ENCODE measurements at regions not wholly inside any gene's neighbourhood (a gene's known extent, or its start where the extent isn't known, plus 50 kb on each side); places are given as distances from the start of the nearest gene placed in this dataset.
"Not testable (repeated sequence)": the region's sequence is repeated elsewhere in the genome, so short reads cannot be mapped to it uniquely, and the experiment has no call there.

DNA sequence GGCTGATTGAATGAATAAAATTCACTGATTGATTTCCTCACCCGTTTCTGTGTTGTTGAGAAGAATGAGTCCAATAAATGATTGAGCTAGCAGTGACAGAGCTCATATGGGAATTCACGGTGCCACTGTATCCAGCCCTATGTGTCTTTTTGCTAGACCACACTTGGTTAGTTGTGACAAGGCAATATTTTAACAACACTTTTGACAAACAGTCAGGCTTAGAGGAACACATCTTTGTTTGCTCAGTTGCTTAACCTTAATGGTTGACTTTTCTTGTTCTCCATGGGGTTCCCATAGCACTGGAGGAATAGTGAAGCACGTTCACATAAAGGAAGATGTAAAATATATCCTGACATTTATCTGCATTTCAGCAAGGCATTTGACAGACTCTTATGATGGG is 273.9 kb upstream of the DEPDC1 start:
- TF ChIP-seq POLR2A (IDR thresholded peaks at IDR 0.05): no peak
- TF ChIP-seq, protein P1, sequence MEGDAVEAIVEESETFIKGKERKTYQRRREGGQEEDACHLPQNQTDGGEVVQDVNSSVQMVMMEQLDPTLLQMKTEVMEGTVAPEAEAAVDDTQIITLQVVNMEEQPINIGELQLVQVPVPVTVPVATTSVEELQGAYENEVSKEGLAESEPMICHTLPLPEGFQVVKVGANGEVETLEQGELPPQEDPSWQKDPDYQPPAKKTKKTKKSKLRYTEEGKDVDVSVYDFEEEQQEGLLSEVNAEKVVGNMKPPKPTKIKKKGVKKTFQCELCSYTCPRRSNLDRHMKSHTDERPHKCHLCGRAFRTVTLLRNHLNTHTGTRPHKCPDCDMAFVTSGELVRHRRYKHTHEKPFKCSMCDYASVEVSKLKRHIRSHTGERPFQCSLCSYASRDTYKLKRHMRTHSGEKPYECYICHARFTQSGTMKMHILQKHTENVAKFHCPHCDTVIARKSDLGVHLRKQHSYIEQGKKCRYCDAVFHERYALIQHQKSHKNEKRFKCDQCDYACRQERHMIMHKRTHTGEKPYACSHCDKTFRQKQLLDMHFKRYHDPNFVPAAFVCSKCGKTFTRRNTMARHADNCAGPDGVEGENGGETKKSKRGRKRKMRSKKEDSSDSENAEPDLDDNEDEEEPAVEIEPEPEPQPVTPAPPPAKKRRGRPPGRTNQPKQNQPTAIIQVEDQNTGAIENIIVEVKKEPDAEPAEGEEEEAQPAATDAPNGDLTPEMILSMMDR (IDR thresholded peaks at IDR 0.05): no peak
- no peak for TF ChIP-seq POLR2AphosphoS5 (IDR thresholded peaks at IDR 0.05)
- no peak for TF ChIP-seq EP300 (IDR thresholded peaks at IDR 0.05)
- no peak overlapping the region for H3K4me3 ChIP-seq
- no peaks in the 10 kb centered on the region for H3K27me3 ChIP-seq
- no peak for ATAC-seq
- no peaks in the 10 kb centered on the region for H3K4me1 ChIP-seq
- H3K27ac ChIP-seq: no peak overlapping the region
- peaks cover 0 to 8% (median 0%) of the 10 kb centered on the region in 3 donors for H3K9me3 ChIP-seq
- no peaks in the 10 kb centered on the region for H3K36me3 ChIP-seq
- WGBS, 2 donors (ENCODE audit: low coverage in 1 of 2): 86 to 95% methylated on average over 2 of the region's 3 CpGs

DNA sequence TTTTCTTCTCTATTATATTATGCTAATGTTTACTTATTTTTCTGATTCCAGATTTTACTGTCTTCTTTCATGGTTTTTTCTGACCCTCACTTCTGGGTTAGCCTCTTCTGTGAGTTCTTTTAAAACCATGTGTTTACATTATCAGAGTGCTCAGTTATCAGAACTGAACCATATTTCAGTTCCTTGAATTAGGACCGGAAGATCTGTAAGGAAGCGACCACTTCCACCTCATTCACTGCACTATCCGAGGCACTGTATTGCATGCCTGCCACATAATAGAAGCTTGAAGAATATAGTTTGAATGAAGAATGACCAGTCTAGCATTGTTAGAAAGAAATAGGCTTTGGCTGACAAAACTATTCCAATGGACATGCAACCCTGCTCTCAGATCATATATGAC is 281.0 kb upstream of the DEPDC1 start:
- 37 to 44% methylated on average over 3 of the region's 3 CpGs for WGBS, 2 donors (ENCODE audit: low coverage in 1 of 2)
- Histone ChIP-seq H3K4me3 (no peak overlapping the region), H3K9me3 (peaks cover 0 to 18% (median 0%) of the 10 kb centered on the region in 3 donors), H3K27ac (no peak overlapping the region), H3K27me3 (no peaks in the 10 kb centered on the region), H3K4me1 (no peaks in the 10 kb centered on the region), H3K36me3 (no peaks in the 10 kb centered on the region)
- TF ChIP-seq POLR2A (IDR thresholded peaks at IDR 0.05) (no peak), EP300 (IDR thresholded peaks at IDR 0.05) (no peak), POLR2AphosphoS5 (IDR thresholded peaks at IDR 0.05) (no peak)
- TF ChIP-seq, protein P1 (IDR thresholded peaks at IDR 0.05): no peak
- no peak for ATAC-seq

DNA sequence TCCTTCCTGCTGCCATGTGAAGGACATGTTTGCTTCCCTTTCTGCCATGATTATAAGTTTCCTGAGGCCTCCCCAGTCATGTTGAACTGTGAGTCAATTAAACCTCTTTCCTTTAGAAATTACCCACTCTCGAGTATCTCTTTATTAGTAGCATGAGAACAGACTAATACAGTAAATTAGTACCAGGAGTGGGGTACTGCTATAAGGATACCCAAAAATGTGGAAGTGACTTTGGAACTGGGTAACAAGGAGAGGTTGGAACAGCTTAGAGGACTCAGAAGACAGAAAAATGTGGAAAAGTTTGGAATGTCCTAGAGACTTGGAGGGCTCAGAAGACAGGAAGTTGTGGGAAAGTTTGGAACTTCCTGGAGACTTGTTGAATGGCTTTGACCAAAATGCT is 283.0 kb upstream of the DEPDC1 start:
- H3K36me3 ChIP-seq, ATAC-seq, H3K4me1 ChIP-seq, H3K27me3 ChIP-seq, H3K27ac ChIP-seq, H3K4me3 ChIP-seq: not testable (repeated sequence)
- WGBS, 2 donors (ENCODE audit: low coverage in 1 of 2): 83 to 100% methylated on average over 1 of the region's 1 CpG
- peaks cover 0 to 18% (median 0%) of the 10 kb centered on the region in 3 donors for H3K9me3 ChIP-seq

DNA sequence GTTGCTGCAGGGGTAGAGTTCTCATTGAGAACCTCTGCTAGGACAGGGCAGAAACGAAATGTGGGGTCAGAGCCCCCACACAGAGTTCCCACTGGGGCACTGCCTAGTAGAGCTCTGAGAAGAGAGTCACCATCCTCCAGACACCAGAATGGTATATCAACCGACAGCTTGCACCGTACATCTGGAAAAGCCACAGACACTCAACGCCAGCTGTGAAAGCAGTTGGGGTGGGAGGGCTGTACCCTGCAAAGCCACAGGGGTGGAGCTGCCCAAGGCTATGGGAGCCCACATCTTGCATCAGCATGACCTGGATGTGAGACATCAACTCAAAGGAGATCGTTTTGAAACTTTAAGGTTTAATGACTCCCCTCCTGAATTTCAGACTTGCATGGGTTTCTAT is 284.0 kb upstream of the DEPDC1 start:
- Histone ChIP-seq H3K4me1 (no peaks in the 10 kb centered on the region), H3K9me3 (peaks cover 0 to 18% (median 0%) of the 10 kb centered on the region in 3 donors), H3K4me3 (no peak overlapping the region), H3K27ac (no peak overlapping the region), H3K27me3 (no peaks in the 10 kb centered on the region), H3K36me3 (no peaks in the 10 kb centered on the region)
- WGBS, 2 donors (ENCODE audit: low coverage in 1 of 2): 0 to 57% methylated on average over 1 to 4 of the region's 5 CpGs
- TF ChIP-seq POLR2AphosphoS5 (IDR thresholded peaks at IDR 0.05) (no peak), EP300 (IDR thresholded peaks at IDR 0.05) (no peak)
- no peak for ATAC-seq

DNA sequence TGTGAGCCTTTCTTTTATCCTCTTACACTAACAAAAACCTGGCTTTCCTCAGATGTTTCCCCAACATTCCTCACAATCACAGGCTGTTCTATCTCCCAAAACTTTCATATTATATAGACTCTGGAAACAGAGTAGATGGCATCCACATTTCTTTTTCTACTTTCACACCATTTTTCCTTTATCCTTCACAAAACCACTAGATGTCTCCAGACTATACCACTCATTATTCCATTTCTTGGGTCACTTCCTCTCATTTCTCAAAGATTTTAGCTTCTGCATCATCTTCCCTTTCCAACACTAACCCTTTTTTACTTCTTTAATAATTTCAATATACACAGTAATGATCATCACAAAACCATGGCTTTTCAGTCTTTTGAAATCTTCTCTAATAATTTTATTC is 286.0 kb upstream of the DEPDC1 start:
- no peaks in the 10 kb centered on the region for H3K36me3 ChIP-seq
- H3K4me3 ChIP-seq: no peak overlapping the region
- ATAC-seq: no peak
- peaks cover 0 to 18% (median 0%) of the 10 kb centered on the region in 3 donors for H3K9me3 ChIP-seq
- H3K27ac ChIP-seq: no peak overlapping the region
- no peaks in the 10 kb centered on the region for H3K27me3 ChIP-seq
- TF ChIP-seq EP300 (IDR thresholded peaks at IDR 0.05) (no peak), POLR2AphosphoS5 (IDR thresholded peaks at IDR 0.05) (no peak), POLR2A (IDR thresholded peaks at IDR 0.05) (no peak)
- TF ChIP-seq, protein P1 (IDR thresholded peaks at IDR 0.05): no peak
- no peaks in the 10 kb centered on the region for H3K4me1 ChIP-seq

DNA sequence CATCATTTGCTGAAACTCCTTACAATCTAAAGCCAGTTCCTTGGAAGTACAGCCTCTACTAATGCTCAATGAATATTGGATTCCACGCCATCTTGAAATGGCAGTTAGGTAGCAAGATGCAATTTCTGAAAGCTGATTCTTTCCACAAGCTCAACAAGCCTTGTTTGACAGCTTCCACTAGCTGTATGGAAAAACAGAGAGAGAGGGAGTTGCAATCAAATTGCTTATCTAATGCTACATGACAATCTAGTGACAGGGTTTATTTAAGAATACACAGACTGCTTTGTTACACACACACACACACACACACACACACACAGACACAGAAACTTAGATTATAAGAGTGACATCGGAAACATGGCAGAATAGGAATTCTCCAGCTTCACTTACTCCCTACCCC is 288.4 kb upstream of the DEPDC1 start:
- Histone ChIP-seq H3K9me3 (peaks cover 0 to 8% (median 0%) of the 10 kb centered on the region in 3 donors), H3K36me3 (no peaks in the 10 kb centered on the region), H3K27ac (no peak overlapping the region), H3K4me3 (no peak overlapping the region), H3K4me1 (no peaks in the 10 kb centered on the region), H3K27me3 (no peaks in the 10 kb centered on the region)
- ATAC-seq: no peak
- no peak for TF ChIP-seq POLR2AphosphoS5 (IDR thresholded peaks at IDR 0.05)
- TF ChIP-seq, protein P1 (IDR thresholded peaks at IDR 0.05): no peak
- TF ChIP-seq EP300 (IDR thresholded peaks at IDR 0.05): no peak
- TF ChIP-seq POLR2A (IDR thresholded peaks at IDR 0.05): no peak
- 0 to 44% methylated on average over 1 to 2 of the region's 2 CpGs for WGBS, 2 donors (ENCODE audit: low coverage in 1 of 2)

Measured in gastroesophageal sphincter (tissue), 4 donors.